CD4-positive, alpha-beta T cell (primary cell): ENCODE measurements at regions not wholly inside any gene's neighbourhood (a gene's known extent, or its start where the extent isn't known, plus 50 kb on each side); places are given as distances from the start of the nearest gene placed in this dataset.

Experiments used
- ATAC-seq: fragments of 200-7000 bp; cut with Tn5 transposase; one replicate; pipeline ENCODE4 v1.10.0; 2022; ENCODE audit warnings: mild to moderate bottlenecking; ENCODE audit not compliant: poor library complexity
- CTCF ChIA-PET: fragments of 350-600 bp; sonication (Branson Sonifier 250); formaldehyde crosslinking; loops from one replicate; lab custom pipeline; 2021; ENCODE audit warnings: antibody characterized with exemption, inconsistent platforms; lab: Charles Lee
- POLR2A ChIA-PET: fragments of 350-600 bp; sonication (Branson Sonifier 250); formaldehyde crosslinking; loops from one replicate; lab custom pipeline; 2021; ENCODE audit warnings: antibody characterized with exemption, inconsistent platforms; lab: Charles Lee
- DNase-seq, 14 experiments: peaks; one replicate each; pipeline ENCODE4 v3.0.0-alpha.2; 2013 to 2020; ENCODE audit warnings: mixed read lengths in 2 of 14
- H3K27ac ChIP-seq, 2 donors: one replicate each; pipeline versions ENCODE4 v1.5.1 to v1.7.0; 2013; ENCODE audit warnings: low read length in 2 of 2, low read depth in 1 of 2, mild to moderate bottlenecking in 1 of 2
- H3K27me3 ChIP-seq, 2 experiments: 1 replicate in 1 of 2; 2 replicates in 1 of 2; pipeline versions ENCODE4 v1.6.1 to v1.7.0; 2013; ENCODE audit warnings: low read length in 2 of 2, control low read depth in 1 of 2, mild to moderate bottlenecking in 1 of 2, moderate library complexity in 1 of 2; ENCODE audit not compliant: insufficient read depth in 2 of 2, control insufficient read depth in 1 of 2
- H3K36me3 ChIP-seq: one replicate; pipeline ENCODE4 v1.6.1; 2013; ENCODE audit warnings: low read length, control low read depth; ENCODE audit not compliant: insufficient read depth
- H3K4me1 ChIP-seq: one replicate; pipeline ENCODE4 v1.6.1; 2013; ENCODE audit warnings: low read length, control low read depth; ENCODE audit not compliant: insufficient read depth
- H3K4me3 ChIP-seq: one replicate; pipeline ENCODE4 v1.5.1; 2013; ENCODE audit warnings: mild to moderate bottlenecking, low read length, moderate library complexity
- H3K9me3 ChIP-seq, 2 experiments: 1 replicate in 1 of 2; 2 replicates in 1 of 2; pipeline versions ENCODE4 v1.6.1 to v1.7.0; 2013; ENCODE audit warnings: low read length in 2 of 2, mild to moderate bottlenecking in 2 of 2, control low read depth in 1 of 2, moderate library complexity in 1 of 2; ENCODE audit not compliant: control insufficient read depth in 1 of 2, insufficient read depth in 1 of 2
- H3K27ac Mint-ChIP-seq: one replicate; pipeline ENCODE4 v1.8.0; 2020; ENCODE audit warnings: mixed read lengths
- H3K27me3 Mint-ChIP-seq: one replicate; pipeline ENCODE4 v1.8.0; 2021; ENCODE audit warnings: mixed read lengths
- H3K36me3 Mint-ChIP-seq: one replicate; pipeline ENCODE4 v1.8.0; 2021; ENCODE audit warnings: low read depth, mixed read lengths
- H3K4me1 Mint-ChIP-seq: one replicate; pipeline ENCODE4 v1.8.0; 2021; ENCODE audit warnings: low read depth, mixed read lengths
- H3K4me3 Mint-ChIP-seq: one replicate; pipeline ENCODE4 v1.8.0; 2020; ENCODE audit warnings: mild to moderate bottlenecking, mixed read lengths
- H3K9me3 Mint-ChIP-seq: one replicate; pipeline ENCODE4 v1.8.0; 2020; ENCODE audit warnings: mixed read lengths
- CTCF ChIP-seq: fragments of 200-600 bp; IDR thresholded peaks from one replicate; pipeline ENCODE4 v1.8.0; 2022; ENCODE audit warnings: antibody characterized with exemption, mild to moderate bottlenecking
- intact Hi-C, 2 experiments: fragments of 100-400 bp; cut with DNase I in 1 of 2; cut with micrococcal nuclease in 1 of 2; formaldehyde crosslinking; loops; one replicate each; pipeline versions ENCODE4 v1.15.1 to v1.9.0; 2023 to 2025; cut with DNase I, micrococcal nuclease

GRCh38 chr3:110752307-110752706 is 319.3 kb upstream of the NECTIN3 start:
- no peaks in the 10 kb centered on the region for H3K36me3 Mint-ChIP-seq
- H3K9me3 Mint-ChIP-seq, result no peaks in the 10 kb centered on the region
- Histone ChIP-seq H3K27me3 (no peaks in the 10 kb centered on the region), H3K27ac (no peak overlapping the region), H3K4me3 (no peak overlapping the region), H3K4me1 (no peaks in the 10 kb centered on the region), H3K9me3 (no peaks in the 10 kb centered on the region), H3K36me3 (no peaks in the 10 kb centered on the region)
- no peak overlapping the region for H3K27ac Mint-ChIP-seq
- intact Hi-C loops, result no loop called here
- no peak overlapping the region for H3K4me3 Mint-ChIP-seq
- CTCF ChIA-PET, result no interaction called here
- no peaks in the 10 kb centered on the region for H3K4me1 Mint-ChIP-seq
- POLR2A ChIA-PET, result no interaction called here
- no peak for DNase-seq
- TF ChIP-seq CTCF, result no peak
- no peak for ATAC-seq
- peaks cover 5% of the 10 kb centered on the region for H3K27me3 Mint-ChIP-seq

GRCh38 chr3:110753516-110753915 is 318.1 kb upstream of the NECTIN3 start:
- ATAC-seq (no peak), DNase-seq (no peak)
- no peaks in the 10 kb centered on the region for H3K4me1 Mint-ChIP-seq
- Histone ChIP-seq H3K4me3 (no peak overlapping the region), H3K27ac (no peak overlapping the region), H3K36me3 (no peaks in the 10 kb centered on the region), H3K4me1 (no peaks in the 10 kb centered on the region), H3K27me3 (no peaks in the 10 kb centered on the region), H3K9me3 (no peaks in the 10 kb centered on the region)
- H3K27me3 Mint-ChIP-seq, result peaks cover 5% of the 10 kb centered on the region
- H3K4me3 Mint-ChIP-seq, result no peak overlapping the region
- no peak overlapping the region for H3K27ac Mint-ChIP-seq
- no peak for TF ChIP-seq CTCF
- POLR2A ChIA-PET, result no interaction called here
- intact Hi-C loops, result no loop called here
- H3K36me3 Mint-ChIP-seq, result no peaks in the 10 kb centered on the region
- CTCF ChIA-PET, result no interaction called here
- no peaks in the 10 kb centered on the region for H3K9me3 Mint-ChIP-seq

- H3K36me3 Mint-ChIP-seq, result no peaks in the 10 kb centered on the region
- DNase-seq (no peak), ATAC-seq (no peak)
- ChIA-PET POLR2A (no interaction called here), CTCF (no interaction called here)
- H3K27me3 Mint-ChIP-seq, result peaks cover 5% of the 10 kb centered on the region
- no peak overlapping the region for H3K27ac ChIP-seq
- no peak overlapping the region for H3K27ac Mint-ChIP-seq
- intact Hi-C loops, result no loop called here
- no peaks in the 10 kb centered on the region for H3K9me3 ChIP-seq
- no peak for TF ChIP-seq CTCF
- no peak overlapping the region for H3K4me3 Mint-ChIP-seq
- H3K4me1 ChIP-seq, result no peaks in the 10 kb centered on the region
- no peaks in the 10 kb centered on the region for H3K4me1 Mint-ChIP-seq
- no peaks in the 10 kb centered on the region for H3K36me3 ChIP-seq
- no peaks in the 10 kb centered on the region for H3K27me3 ChIP-seq
- H3K9me3 Mint-ChIP-seq, result no peaks in the 10 kb centered on the region
- no peak overlapping the region for H3K4me3 ChIP-seq
These were observed 317.3 kb upstream of the NECTIN3 start for GRCh38 chr3:110754212-110754916.
